Tibial artery (tissue), 4 donors: ENCODE measurements at regions not wholly inside any gene's neighbourhood (a gene's known extent, or its start where the extent isn't known, plus 50 kb on each side); places are given as distances from the start of the nearest gene placed in this dataset.

ENCODE experiments used
- DNase-seq, 2 donors: peaks; one replicate each; pipeline ENCODE4 v3.0.0-alpha.2; 2019
- H3K27ac ChIP-seq, 2 donors: fragments of 200-600 bp; sonication (generic) in 1 of 2; 1 replicate in 1 of 2; 2 replicates in 1 of 2; pipeline ENCODE4 v1.5.1; 2018 to 2019; ENCODE audit warnings: mild to moderate bottlenecking in 1 of 2
- H3K27me3 ChIP-seq, 2 donors: fragments of 200-600 bp; sonication (generic) in 1 of 2; one replicate each; pipeline versions ENCODE4 v1.5.1 to v1.6.0; 2016 to 2019
- H3K36me3 ChIP-seq, 3 donors: fragments of 200-600 bp; sonication (generic) in 2 of 3; one replicate each; pipeline ENCODE4 v1.5.1; 2016 to 2019; ENCODE audit warnings: mild to moderate bottlenecking in 2 of 3
- H3K4me1 ChIP-seq, 4 donors: fragments of 200-600 bp; sonication (generic) in 2 of 4; 1 replicate in 3 of 4; 2 replicates in 1 of 4; pipeline ENCODE4 v1.5.1; 2016 to 2019
- H3K4me3 ChIP-seq, 2 donors: fragments of 200-600 bp; sonication (generic) in 1 of 2; 1 replicate in 1 of 2; 2 replicates in 1 of 2; pipeline ENCODE4 v1.5.1; 2018 to 2019; ENCODE audit warnings: mild to moderate bottlenecking in 2 of 2
- H3K9me3 ChIP-seq, 3 donors: fragments of 200-600 bp; sonication (generic) in 1 of 3; one replicate each; pipeline ENCODE4 v1.5.1; 2016 to 2019
- intact Hi-C: fragments of 100-400 bp; cut with DNase I; formaldehyde crosslinking; loops from one replicate; pipeline ENCODE4 v1.15.0; 2023; ENCODE audit warnings: low total_unique reads
- TF ChIP-seq, protein P1 (sequence below), 2 experiments: fragments of 200-600 bp in 1 of 2; fragments of 450-650 bp in 1 of 2; IDR thresholded peaks; one replicate each; pipeline ENCODE4 v1.5.1; 2017 to 2019; ENCODE audit warnings: antibody characterized with exemption in 2 of 2, mild to moderate bottlenecking in 1 of 2, moderate library complexity in 1 of 2

DNA sequence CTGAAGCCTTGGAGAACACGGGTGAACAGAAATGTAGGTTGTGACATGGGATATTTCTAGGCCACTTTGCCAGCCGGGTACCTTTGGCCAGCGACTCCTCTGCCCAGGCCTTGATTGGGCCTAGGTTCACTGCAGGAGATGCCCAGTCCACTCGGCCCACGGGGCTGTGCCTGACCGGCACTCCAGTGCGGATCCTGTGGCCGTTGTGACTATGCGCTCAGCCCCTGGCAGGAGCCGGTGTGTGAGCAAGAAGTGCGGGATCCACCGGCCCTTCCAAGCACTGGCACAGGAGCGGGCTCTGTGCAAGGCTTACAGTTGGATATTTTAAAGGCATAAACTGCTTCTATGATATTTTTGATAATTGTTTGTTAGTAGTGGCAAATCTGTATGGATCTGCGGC is 1042.5 kb upstream of the PCDH9 start:
- TF ChIP-seq, protein P1, sequence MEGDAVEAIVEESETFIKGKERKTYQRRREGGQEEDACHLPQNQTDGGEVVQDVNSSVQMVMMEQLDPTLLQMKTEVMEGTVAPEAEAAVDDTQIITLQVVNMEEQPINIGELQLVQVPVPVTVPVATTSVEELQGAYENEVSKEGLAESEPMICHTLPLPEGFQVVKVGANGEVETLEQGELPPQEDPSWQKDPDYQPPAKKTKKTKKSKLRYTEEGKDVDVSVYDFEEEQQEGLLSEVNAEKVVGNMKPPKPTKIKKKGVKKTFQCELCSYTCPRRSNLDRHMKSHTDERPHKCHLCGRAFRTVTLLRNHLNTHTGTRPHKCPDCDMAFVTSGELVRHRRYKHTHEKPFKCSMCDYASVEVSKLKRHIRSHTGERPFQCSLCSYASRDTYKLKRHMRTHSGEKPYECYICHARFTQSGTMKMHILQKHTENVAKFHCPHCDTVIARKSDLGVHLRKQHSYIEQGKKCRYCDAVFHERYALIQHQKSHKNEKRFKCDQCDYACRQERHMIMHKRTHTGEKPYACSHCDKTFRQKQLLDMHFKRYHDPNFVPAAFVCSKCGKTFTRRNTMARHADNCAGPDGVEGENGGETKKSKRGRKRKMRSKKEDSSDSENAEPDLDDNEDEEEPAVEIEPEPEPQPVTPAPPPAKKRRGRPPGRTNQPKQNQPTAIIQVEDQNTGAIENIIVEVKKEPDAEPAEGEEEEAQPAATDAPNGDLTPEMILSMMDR (IDR thresholded peaks at IDR 0.05) = no peak
- no peak overlapping the region for H3K27ac ChIP-seq
- no peaks in the 10 kb centered on the region for H3K27me3 ChIP-seq
- DNase-seq = no peak
- no peaks in the 10 kb centered on the region for H3K4me1 ChIP-seq
- H3K4me3 ChIP-seq = no peak overlapping the region
- intact Hi-C loops = no loop called here
- H3K36me3 ChIP-seq = no peaks in the 10 kb centered on the region
- no peaks in the 10 kb centered on the region for H3K9me3 ChIP-seq

- TF ChIP-seq, protein P1 (IDR thresholded peaks at IDR 0.05) = no peak
- intact Hi-C loops = no loop called here
- H3K27me3 ChIP-seq = no peaks in the 10 kb centered on the region
- no peaks in the 10 kb centered on the region for H3K36me3 ChIP-seq
- H3K4me1 ChIP-seq = no peaks in the 10 kb centered on the region
- no peak overlapping the region for H3K4me3 ChIP-seq
- H3K9me3 ChIP-seq = no peaks in the 10 kb centered on the region
- no peak overlapping the region for H3K27ac ChIP-seq
- DNase-seq = no peak
These were observed 1034.6 kb upstream of the PCDH9 start for GRCh38 chr13:68264692-68265091.

GRCh38 chr13:68261105-68261504 is 1031.0 kb upstream of the PCDH9 start:
- no peaks in the 10 kb centered on the region for H3K36me3 ChIP-seq
- H3K9me3 ChIP-seq = no peaks in the 10 kb centered on the region
- TF ChIP-seq, protein P1 (IDR thresholded peaks at IDR 0.05) = no peak
- H3K4me1 ChIP-seq = no peaks in the 10 kb centered on the region
- H3K27ac ChIP-seq = no peak overlapping the region
- no peaks in the 10 kb centered on the region for H3K27me3 ChIP-seq
- intact Hi-C loops = no loop called here
- no peak overlapping the region for H3K4me3 ChIP-seq
- DNase-seq = no peak

DNA sequence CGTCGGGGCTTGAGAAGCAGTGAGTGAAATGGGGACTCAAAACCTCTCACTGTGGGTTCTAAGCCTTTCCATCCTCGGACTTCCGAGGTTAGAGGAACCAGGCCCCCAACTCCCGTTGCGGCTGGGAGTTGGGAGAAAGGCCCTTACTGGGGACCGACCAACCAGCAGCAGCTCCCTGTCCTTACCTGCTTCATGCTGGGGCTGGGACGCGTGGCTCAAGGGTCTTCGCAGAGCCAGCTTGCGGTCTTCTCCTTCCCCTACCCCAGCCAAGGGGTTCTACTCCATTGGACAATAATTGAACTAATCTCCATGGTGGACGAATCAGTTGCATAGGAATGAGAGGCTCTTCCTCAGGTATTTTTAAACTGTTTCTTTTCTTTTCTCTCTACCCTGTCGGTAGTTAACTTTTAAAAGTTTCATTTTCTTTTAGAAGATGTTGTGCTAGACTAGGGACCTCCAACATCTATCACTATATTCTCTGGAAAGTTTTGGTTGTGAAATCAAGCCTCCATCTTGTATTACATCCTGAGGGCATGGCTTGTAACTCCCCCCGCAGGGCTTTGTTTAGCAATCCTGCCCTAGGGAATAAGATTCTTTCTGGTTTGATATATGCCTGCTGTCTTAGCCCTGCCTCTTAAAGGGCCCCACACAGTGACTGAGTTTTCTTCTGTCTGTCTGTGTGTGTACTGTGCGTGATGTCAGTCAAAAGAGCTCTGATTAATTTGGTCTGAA is 1027.1 kb upstream of the PCDH9 start:
- no peaks in the 10 kb centered on the region for H3K27me3 ChIP-seq
- no peak overlapping the region for H3K4me3 ChIP-seq
- H3K27ac ChIP-seq = no peak overlapping the region
- no peak for DNase-seq
- TF ChIP-seq, protein P1 (IDR thresholded peaks at IDR 0.05) = no peak
- H3K9me3 ChIP-seq = no peaks in the 10 kb centered on the region
- no peaks in the 10 kb centered on the region for H3K36me3 ChIP-seq
- no peaks in the 10 kb centered on the region for H3K4me1 ChIP-seq
- intact Hi-C loops = no loop called here

DNA sequence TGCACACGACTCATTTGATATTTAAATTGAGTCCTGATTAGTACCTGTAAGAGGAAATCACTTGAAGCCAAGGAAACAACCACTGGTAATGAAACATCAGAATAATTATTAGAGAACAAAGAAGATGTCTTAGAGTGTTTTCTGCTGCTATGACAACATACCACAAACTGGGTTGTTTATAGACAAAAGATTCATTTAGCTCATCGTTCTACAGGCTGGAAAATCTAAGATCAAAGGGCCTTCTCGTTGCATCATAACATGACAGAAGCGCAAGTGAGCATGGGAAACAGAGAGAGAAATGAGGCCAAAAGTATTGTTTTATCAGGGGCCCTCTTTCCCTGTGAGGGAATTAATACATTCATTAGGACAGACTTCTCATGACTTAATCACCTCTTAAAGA is 1024.0 kb upstream of the PCDH9 start:
- intact Hi-C loops = no loop called here
- H3K36me3 ChIP-seq = no peaks in the 10 kb centered on the region
- DNase-seq = no peak
- TF ChIP-seq, protein P1 (IDR thresholded peaks at IDR 0.05) = no peak
- no peaks in the 10 kb centered on the region for H3K4me1 ChIP-seq
- H3K27me3 ChIP-seq = no peaks in the 10 kb centered on the region
- H3K4me3 ChIP-seq = no peak overlapping the region
- H3K27ac ChIP-seq = no peak overlapping the region
- no peaks in the 10 kb centered on the region for H3K9me3 ChIP-seq

- no peak overlapping the region for H3K4me3 ChIP-seq
- no peak overlapping the region for H3K27ac ChIP-seq
- H3K9me3 ChIP-seq = no peaks in the 10 kb centered on the region
- intact Hi-C loops = no loop called here
- TF ChIP-seq, protein P1 (IDR thresholded peaks at IDR 0.05) = no peak
- H3K4me1 ChIP-seq = no peaks in the 10 kb centered on the region
- DNase-seq = no peak
- H3K36me3 ChIP-seq = no peaks in the 10 kb centered on the region
- H3K27me3 ChIP-seq = no peaks in the 10 kb centered on the region
These were observed 1004.1 kb upstream of the PCDH9 start for GRCh38 chr13:68234274-68234673.
